Omental fat pad (tissue), 3 donors: ENCODE measurements at regions not wholly inside any gene's neighbourhood (a gene's known extent, or its start where the extent isn't known, plus 50 kb on each side); places are given as distances from the start of the nearest gene placed in this dataset.

Experiments used
- ATAC-seq: fragments of 150-250 bp; one replicate; pipeline ENCODE4 v1.9.1; 2016; ENCODE audit warnings: mild to moderate bottlenecking, moderate library complexity; ENCODE audit not compliant: low FRiP score
- DNase-seq: peaks from one replicate; pipeline ENCODE4 v3.0.0-alpha.2; 2019; ENCODE audit warnings: low spot score
- CTCF ChIP-seq, 3 donors: fragments of 450-650 bp; IDR thresholded peaks; one replicate each; pipeline ENCODE4 v1.5.1; 2016 to 2017; ENCODE audit warnings: antibody characterized with exemption in 3 of 3, mild to moderate bottlenecking in 3 of 3, moderate library complexity in 2 of 3

GRCh38 chr5:118614731-118615456 is 373.5 kb downstream of the DTWD2 start:
- DNase-seq (no peak), ATAC-seq (no peak)
- TF ChIP-seq CTCF (IDR thresholded peaks at IDR 0.05) = no peak

GRCh38 chr5:118611332-118611945 is 376.9 kb downstream of the DTWD2 start:
- ATAC-seq (no peak), DNase-seq (no peak)
- no peak for TF ChIP-seq CTCF (IDR thresholded peaks at IDR 0.05)

GRCh38 chr5:118606940-118607339 is 381.4 kb downstream of the DTWD2 start:
- no peak for ATAC-seq
- no peak for DNase-seq
- no peak for TF ChIP-seq CTCF (IDR thresholded peaks at IDR 0.05)

- TF ChIP-seq CTCF (IDR thresholded peaks at IDR 0.05) = no peak
- ATAC-seq (no peak), DNase-seq (no peak)
These were observed 382.6 kb downstream of the DTWD2 start for GRCh38 chr5:118605761-118606160.

- no peak for TF ChIP-seq CTCF (IDR thresholded peaks at IDR 0.05)
- DNase-seq = no peak
- ATAC-seq = no peak
These were observed 384.2 kb downstream of the DTWD2 start for GRCh38 chr5:118604106-118604505.

- DNase-seq = no peak
- TF ChIP-seq CTCF (IDR thresholded peaks at IDR 0.05) = no peak
These were observed 385.1 kb downstream of the DTWD2 start for GRCh38 chr5:118603278-118603677.

GRCh38 chr5:118598311-118598710 is 390.0 kb downstream of the DTWD2 start:
- DNase-seq = no peak
- ATAC-seq = no peak
- TF ChIP-seq CTCF (IDR thresholded peaks at IDR 0.05) = no peak

More at GRCh38 chr5:118603278-118603677, 385.1 kb downstream of the DTWD2 start:
- no peak for ATAC-seq
